ENCODE measurements at regions not wholly inside any gene's neighbourhood (a gene's known extent, or its start where the extent isn't known, plus 50 kb on each side); places are given as distances from the start of the nearest gene placed in this dataset.

DNA sequence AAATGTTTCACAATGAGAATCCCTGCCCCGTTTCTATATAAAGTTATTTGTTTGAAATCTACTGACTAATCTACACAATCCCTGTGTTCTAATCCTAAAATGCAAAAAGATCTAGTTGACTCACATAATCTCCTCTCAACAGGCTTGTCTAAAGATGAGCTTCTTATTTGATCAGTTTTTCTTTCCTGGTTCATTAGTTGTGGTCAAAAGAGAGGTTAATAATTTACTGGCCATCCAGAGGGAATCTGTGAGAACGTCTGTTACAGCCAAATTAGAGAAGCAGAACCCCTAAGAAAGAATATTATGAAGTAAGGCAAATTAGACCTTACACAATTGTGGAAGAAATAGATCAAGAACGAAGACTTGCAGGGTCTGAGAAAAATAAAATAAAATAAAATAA, 173.7 kb upstream of the ANO3 start:
- TF ChIP-seq, protein P1, sequence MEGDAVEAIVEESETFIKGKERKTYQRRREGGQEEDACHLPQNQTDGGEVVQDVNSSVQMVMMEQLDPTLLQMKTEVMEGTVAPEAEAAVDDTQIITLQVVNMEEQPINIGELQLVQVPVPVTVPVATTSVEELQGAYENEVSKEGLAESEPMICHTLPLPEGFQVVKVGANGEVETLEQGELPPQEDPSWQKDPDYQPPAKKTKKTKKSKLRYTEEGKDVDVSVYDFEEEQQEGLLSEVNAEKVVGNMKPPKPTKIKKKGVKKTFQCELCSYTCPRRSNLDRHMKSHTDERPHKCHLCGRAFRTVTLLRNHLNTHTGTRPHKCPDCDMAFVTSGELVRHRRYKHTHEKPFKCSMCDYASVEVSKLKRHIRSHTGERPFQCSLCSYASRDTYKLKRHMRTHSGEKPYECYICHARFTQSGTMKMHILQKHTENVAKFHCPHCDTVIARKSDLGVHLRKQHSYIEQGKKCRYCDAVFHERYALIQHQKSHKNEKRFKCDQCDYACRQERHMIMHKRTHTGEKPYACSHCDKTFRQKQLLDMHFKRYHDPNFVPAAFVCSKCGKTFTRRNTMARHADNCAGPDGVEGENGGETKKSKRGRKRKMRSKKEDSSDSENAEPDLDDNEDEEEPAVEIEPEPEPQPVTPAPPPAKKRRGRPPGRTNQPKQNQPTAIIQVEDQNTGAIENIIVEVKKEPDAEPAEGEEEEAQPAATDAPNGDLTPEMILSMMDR (IDR thresholded peaks at IDR 0.05): no peak
- no peak for TF ChIP-seq POLR2A (IDR thresholded peaks at IDR 0.05; ENCODE audit: low read depth)
